ENCODE measurements at regions not wholly inside any gene's neighbourhood (a gene's known extent, or its start where the extent isn't known, plus 50 kb on each side); places are given as distances from the start of the nearest gene placed in this dataset.
A peak's percentile ranks its signal among the peaks of the same experiment; 100 is the strongest.

DNA sequence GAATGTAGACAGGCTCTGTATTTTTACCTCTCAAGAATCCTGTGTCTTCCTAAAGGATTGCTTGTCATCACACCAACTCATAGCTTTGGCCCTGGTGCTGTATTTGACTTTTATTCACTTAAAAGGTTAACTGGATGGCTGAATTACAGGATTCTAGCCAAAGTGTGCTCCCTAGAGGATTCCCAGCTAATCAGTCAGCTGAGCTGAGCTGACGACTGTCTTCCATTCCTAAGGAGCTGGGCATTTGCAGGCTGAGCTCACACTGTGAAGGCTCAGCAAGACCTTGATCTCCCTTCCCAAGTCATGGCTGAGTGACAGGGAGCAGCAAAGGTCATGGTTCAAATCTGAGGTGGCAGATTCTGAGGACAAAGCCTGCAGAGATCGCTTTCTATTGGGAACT, 59.0 kb upstream of the PALM2AKAP2 start:
- no peaks in the 10 kb centered on the region for H3K9me3 ChIP-seq (ENCODE audit: low read depth, low read length)
- DNase-seq (ENCODE audit: low read depth, low spot score): no peak
- H3K36me3 ChIP-seq (ENCODE audit: insufficient read depth, low read length): no peaks in the 10 kb centered on the region
- TF ChIP-seq POLR2AphosphoS5 (IDR thresholded peaks at IDR 0.05; ENCODE audit: borderline replicate concordance, low read depth, low read length) (no peak), FOXP2 (optimal IDR thresholded peaks at IDR 0.05; ENCODE audit: control extremely low read depth, extremely low read length, insufficient read depth) (no peak), EZH2 (IDR thresholded peaks at IDR 0.05) (no peak)
- no peak overlapping the region for H3K4me3 ChIP-seq
- H3K9ac ChIP-seq (ENCODE audit: insufficient read length): no peak overlapping the region
- no peak overlapping the region for H3K27ac ChIP-seq

DNA sequence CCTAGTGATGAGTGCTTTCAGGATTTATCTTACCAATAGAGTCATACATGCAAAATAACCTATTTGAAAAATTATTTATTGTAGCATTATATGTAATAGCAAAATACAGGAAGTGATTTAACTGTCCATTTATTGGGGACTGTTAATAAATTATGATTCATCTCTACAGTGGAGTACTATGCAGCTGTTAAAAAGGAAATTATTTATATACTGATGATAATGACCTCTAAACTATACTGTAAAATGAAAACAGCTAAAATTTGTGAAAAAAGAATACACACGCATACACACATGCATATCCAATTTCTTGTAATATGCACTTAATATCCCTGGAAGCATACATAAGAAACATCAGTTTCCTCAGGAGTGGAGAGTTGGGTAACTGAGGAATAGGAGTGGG, 58.0 kb upstream of the PALM2AKAP2 start:
- H3K36me3 ChIP-seq (ENCODE audit: insufficient read depth, low read length): no peaks in the 10 kb centered on the region
- TF ChIP-seq FOXP2 (optimal IDR thresholded peaks at IDR 0.05; ENCODE audit: control extremely low read depth, extremely low read length, insufficient read depth) (no peak), EZH2 (IDR thresholded peaks at IDR 0.05) (no peak), POLR2AphosphoS5 (IDR thresholded peaks at IDR 0.05; ENCODE audit: borderline replicate concordance, low read depth, low read length) (no peak)
- DNase-seq (ENCODE audit: low read depth, low spot score): no peak
- no peaks in the 10 kb centered on the region for H3K9me3 ChIP-seq (ENCODE audit: low read depth, low read length)
- no peak overlapping the region for H3K9ac ChIP-seq (ENCODE audit: insufficient read length)
- H3K27ac ChIP-seq: no peak overlapping the region
- H3K4me3 ChIP-seq: no peak overlapping the region

DNA sequence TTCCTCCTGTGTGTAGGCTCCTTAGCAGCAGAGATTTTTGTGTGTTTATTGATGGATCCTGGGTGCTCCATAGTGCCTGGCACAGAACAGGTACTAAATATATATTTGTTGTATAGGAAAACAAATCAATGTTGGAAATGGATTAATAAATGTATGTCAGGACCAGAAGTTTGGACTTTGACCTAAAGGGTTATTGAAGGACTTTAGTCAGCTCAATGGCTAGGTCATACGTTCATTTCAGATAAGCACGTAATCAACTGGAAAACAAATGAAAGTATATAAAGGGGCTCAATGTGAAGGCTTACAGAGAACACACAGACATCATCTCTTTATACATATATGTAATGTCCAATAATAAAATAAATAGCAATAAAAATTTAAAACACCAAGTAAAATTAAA, 56.2 kb upstream of the PALM2AKAP2 start:
- Histone ChIP-seq H3K9me3 (ENCODE audit: low read depth, low read length) (no peaks in the 10 kb centered on the region), H3K27ac (no peak overlapping the region), H3K36me3 (ENCODE audit: insufficient read depth, low read length) (no peaks in the 10 kb centered on the region), H3K9ac (ENCODE audit: insufficient read length) (no peak overlapping the region), H3K4me3 (no peak overlapping the region)
- TF ChIP-seq FOXP2 (optimal IDR thresholded peaks at IDR 0.05; ENCODE audit: control extremely low read depth, extremely low read length, insufficient read depth) (no peak), POLR2AphosphoS5 (IDR thresholded peaks at IDR 0.05; ENCODE audit: borderline replicate concordance, low read depth, low read length) (no peak), EZH2 (IDR thresholded peaks at IDR 0.05) (no peak)
- DNase-seq (ENCODE audit: low read depth, low spot score): no peak

- Histone ChIP-seq H3K9me3 (ENCODE audit: low read depth, low read length) (no peaks in the 10 kb centered on the region), H3K36me3 (ENCODE audit: insufficient read depth, low read length) (no peaks in the 10 kb centered on the region), H3K9ac (ENCODE audit: insufficient read length) (no peak overlapping the region), H3K27ac (no peak overlapping the region), H3K4me3 (no peak overlapping the region)
- TF ChIP-seq EZH2 (IDR thresholded peaks at IDR 0.05): no peak
- no peak for TF ChIP-seq POLR2AphosphoS5 (IDR thresholded peaks at IDR 0.05; ENCODE audit: borderline replicate concordance, low read depth, low read length)
- no peak for TF ChIP-seq FOXP2 (optimal IDR thresholded peaks at IDR 0.05; ENCODE audit: control extremely low read depth, extremely low read length, insufficient read depth)
- no peak for DNase-seq (ENCODE audit: low read depth, low spot score)
Observed at GRCh38 chr9:109725460-109725859, 54.5 kb upstream of the PALM2AKAP2 start.

- H3K9me3 ChIP-seq (ENCODE audit: low read depth, low read length): no peaks in the 10 kb centered on the region
- no peaks in the 10 kb centered on the region for H3K36me3 ChIP-seq (ENCODE audit: insufficient read depth, low read length)
- no peak overlapping the region for H3K9ac ChIP-seq (ENCODE audit: insufficient read length)
- H3K4me3 ChIP-seq: no peak overlapping the region
- no peak for DNase-seq (ENCODE audit: low read depth, low spot score)
- no peak overlapping the region for H3K27ac ChIP-seq
- no peak for TF ChIP-seq EZH2 (IDR thresholded peaks at IDR 0.05)
- TF ChIP-seq FOXP2 (optimal IDR thresholded peaks at IDR 0.05; ENCODE audit: control extremely low read depth, extremely low read length, insufficient read depth): no peak
- TF ChIP-seq POLR2AphosphoS5 (IDR thresholded peaks at IDR 0.05; ENCODE audit: borderline replicate concordance, low read depth, low read length): no peak
Observed at GRCh38 chr9:109726119-109726518, 53.9 kb upstream of the PALM2AKAP2 start.

- H3K9me3 ChIP-seq (ENCODE audit: low read depth, low read length): no peaks in the 10 kb centered on the region
- TF ChIP-seq POLR2AphosphoS5 (IDR thresholded peaks at IDR 0.05; ENCODE audit: borderline replicate concordance, low read depth, low read length): no peak
- no peak for TF ChIP-seq EZH2 (IDR thresholded peaks at IDR 0.05)
- no peak for TF ChIP-seq FOXP2 (optimal IDR thresholded peaks at IDR 0.05; ENCODE audit: control extremely low read depth, extremely low read length, insufficient read depth)
- H3K27ac ChIP-seq: no peak overlapping the region
- H3K9ac ChIP-seq (ENCODE audit: insufficient read length): no peak overlapping the region
- no peaks in the 10 kb centered on the region for H3K36me3 ChIP-seq (ENCODE audit: insufficient read depth, low read length)
- DNase-seq (ENCODE audit: low read depth, low spot score): no peak
- H3K4me3 ChIP-seq: no peak overlapping the region
Observed at GRCh38 chr9:109728686-109729300, 51.2 kb upstream of the PALM2AKAP2 start.

DNA sequence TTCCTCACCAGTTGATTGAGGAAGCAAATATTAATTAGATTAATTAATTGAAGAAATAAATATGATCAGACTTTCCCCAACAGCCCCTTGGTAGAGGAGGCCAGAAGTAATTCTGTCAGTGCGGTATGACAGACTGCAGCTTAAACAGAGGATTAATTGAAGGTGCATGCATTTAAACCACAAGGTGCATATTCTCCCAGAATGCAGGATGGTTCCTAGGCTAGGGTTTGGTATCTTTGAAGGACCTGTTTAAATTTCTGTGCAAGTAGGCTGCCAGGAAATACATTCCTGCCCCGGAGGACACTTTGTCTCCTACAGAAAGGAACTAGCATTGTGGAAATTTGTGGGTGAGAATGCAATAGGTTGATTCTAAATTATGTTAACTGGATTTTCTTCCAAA, 50.5 kb upstream of the PALM2AKAP2 start:
- no peak for TF ChIP-seq EZH2 (IDR thresholded peaks at IDR 0.05)
- Histone ChIP-seq H3K9ac (ENCODE audit: insufficient read length) (no peak overlapping the region), H3K9me3 (ENCODE audit: low read depth, low read length) (no peaks in the 10 kb centered on the region), H3K36me3 (ENCODE audit: insufficient read depth, low read length) (no peaks in the 10 kb centered on the region), H3K4me3 (peak overlapping the region; percentile 48), H3K27ac (peak overlapping the region; percentile 85)
- no peak for DNase-seq (ENCODE audit: low read depth, low spot score)

Measured in SK-N-MC (cell line).